Right forelimb (tissue), 1 donor: ENCODE measurements at regions not wholly inside any gene's neighbourhood (a gene's known extent, or its start where the extent isn't known, plus 50 kb on each side); places are given as distances from the start of the nearest gene placed in this dataset.

Experiments used
- DNase-seq: peaks from one replicate; pipeline ENCODE4 v3.0.0-alpha.2; 2018

DNA sequence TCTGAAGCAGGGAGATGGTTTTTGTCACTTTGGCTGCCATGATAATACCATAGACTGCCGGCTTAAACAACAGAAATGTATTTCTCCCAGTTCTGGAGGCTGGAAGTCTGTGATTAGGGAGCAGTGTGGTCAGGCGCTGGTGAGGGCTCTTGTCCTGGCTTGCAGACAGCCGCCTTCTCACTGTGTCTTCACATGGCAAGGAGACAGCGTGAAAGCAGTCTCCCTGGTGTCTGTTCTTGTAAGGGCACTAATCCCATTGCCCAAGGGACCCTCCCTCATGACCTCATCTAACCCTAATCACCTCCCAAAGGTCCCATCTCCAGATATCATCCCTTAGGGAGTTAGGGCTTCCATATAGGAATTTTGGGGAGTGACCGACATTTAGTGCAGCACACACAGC, 167.0 kb downstream of the ENGASE start:
- no peak for DNase-seq

DNA sequence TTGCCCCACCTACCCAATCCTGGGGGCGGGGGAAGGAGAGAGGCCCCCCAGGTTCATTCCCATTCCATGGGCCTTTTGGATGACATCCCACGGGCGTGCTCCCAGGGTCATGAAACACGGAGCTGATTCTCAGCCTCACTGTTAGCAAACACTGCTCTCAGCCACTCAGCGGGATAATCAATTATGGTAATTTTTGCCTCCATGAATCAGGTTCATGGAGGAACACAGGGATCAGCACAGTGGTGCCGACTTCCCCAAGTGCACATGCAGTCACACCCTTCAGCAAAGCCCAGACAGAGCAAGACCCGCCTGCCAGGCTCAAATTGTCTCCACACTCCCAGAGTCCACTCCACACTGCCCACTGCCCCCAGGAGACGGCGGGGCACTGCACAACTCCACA, 164.6 kb downstream of the ENGASE start:
- DNase-seq, result no peak

DNA sequence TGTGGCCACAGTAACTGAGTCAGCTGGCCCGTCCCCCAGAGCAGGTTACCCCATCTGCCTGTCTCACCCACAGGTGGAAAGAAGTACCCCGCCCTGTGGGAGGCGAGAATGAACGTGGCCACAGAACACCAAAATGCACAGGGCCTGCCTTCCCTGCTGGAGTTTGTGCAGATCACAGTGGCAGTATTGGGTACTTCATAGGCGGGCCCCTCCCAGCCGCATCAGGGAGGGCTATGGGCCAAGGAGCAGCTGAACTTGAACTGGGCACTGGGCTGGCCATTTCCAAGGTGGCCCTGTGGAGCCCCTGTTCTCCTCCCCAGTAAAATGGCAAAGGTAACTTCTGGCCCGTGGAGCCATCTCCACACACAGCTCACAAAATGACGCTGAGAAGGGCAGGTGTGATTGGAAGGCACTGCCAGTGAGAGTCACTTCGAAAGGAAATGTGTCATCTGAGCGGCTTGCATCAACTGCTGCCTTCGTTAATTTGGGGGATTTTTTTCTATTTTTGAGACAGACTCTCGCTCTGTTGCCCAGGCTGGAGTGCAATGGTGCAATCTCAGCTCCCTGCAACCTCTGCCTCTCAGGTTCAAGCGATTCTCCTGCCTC, 162.9 kb downstream of the ENGASE start:
- DNase-seq, result no peak

DNA sequence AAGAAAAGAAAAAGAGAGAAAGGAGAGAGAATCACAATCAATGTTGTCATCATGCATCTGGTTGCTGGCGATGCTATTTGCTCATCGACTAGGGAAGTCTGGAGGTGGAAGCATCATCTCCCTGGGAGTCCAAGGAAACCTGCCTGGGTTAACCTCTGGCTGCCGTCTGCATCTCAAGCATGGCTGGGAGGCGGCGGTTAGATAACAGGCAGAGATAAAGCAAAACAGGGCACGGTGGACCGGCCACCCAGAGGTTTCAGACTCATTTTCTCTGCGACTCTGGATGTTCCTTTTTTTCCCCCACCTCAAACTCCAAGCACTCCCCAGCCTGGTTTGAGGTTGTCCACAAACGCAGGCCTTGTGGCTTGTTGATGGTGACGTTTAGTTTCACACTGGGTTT, 161.2 kb downstream of the ENGASE start:
- DNase-seq, result no peak

DNA sequence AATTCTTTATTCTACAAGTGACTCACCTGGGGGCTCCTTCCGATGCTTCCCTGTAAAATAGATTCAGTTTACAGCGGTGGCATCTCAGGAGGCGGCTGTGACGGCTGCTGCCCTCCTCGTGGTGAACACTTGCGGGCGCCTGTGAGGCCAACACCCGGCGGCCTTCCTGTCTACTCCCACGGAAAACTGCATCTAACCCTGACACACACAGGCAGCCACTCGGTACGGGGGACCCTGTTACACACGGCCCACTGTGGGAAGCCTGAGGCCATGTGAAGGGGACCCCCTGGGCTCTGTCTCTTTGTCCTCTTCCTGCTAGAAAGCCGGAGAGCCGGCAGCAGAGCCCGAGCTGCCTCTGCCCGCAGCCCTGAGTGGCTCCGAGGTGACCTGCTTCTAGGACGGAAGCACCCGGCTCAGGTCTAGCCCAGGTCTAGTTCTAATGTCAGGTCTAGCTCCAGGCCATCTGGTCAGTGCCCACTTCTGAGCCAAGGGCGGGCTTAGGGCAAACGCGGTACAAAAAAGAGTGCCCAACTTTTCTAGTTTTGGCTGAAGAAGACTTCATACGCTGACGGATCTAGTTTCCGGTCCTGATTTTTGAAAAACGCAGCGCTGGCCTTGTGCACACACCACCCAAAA, 159.4 kb downstream of the ENGASE start:
- no peak for DNase-seq

DNA sequence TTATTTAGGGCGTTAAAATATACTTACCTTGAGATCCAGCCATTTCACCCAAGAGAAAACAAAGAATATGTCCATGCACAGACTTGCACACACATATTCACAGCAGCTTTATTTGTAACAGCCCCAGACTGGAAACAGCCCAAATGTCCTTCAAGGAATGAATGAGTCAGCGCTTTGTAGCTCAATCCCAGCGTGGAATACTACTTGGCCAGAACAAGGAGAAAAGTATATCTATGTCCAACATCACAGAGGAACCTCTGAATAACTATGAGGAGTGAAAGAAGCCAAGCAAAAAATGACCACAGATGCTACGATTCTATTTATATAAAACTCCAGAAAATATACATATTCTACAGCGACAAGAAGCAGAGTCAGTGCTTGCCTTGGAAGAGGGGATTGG, 158.3 kb downstream of the ENGASE start:
- DNase-seq, result no peak

DNA sequence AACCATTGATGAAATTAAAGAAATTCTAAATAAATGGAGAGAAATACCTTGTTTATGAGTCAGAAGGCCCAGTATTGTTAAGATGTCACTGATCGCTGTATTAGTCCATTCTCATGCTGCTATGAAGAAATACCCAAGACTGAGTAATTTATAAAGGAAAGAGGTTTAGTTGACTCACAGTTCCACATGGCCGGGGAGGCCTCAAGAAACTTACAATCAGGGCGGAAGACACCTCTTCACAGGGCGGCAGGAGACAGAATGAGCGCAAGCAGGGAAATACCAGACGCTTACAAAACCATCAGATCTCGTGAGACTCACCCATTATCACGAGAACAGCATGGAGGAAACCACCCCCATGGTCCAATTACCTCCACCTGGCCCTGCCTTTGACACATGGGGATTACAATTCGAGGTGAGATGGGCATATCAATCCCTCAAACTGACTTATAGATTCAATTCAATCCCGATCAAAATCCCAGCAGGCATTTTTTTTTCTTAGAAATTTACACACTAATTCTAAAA, 157.2 kb downstream of the ENGASE start:
- no peak for DNase-seq

DNA sequence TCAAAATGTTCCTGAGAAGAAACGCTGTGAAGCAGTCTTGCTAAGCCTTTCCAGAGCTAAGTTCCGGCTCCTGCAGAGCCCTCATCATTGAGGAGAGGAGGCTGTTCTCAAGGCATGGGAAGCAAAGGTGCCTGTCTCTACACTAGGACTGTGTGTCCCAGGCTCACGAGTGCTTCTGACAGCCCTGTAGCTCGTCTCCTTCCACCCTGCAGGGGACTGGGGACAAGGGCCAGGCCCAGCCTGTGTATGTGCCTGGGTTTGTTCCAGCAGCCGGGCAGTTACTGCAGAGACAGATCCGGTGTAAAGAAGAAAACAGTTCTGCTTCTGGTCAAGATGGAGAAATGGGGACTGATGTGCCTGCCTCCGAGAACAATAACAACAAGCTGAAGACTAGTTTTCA, 156.0 kb downstream of the ENGASE start:
- no peak for DNase-seq

DNA sequence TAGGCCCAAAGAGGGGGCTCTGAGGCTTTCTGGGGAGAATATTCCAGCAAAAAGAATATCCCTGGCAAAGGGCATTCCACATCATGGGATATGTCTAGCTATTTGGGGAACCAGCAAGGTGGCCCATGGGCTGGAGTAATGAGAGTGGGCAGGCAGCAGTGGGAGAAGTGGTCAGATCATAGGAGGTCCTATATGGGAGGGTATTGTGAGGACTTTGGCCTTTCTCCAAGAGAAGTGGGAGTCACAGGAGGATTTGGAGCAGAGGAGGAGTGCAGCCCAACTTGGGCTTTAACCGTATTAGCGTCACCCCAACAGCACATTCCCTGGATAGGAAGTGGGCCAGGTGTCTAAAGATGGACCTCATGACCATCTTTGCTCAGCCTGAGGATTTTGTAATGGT, 151.4 kb downstream of the ENGASE start:
- no peak for DNase-seq

DNA sequence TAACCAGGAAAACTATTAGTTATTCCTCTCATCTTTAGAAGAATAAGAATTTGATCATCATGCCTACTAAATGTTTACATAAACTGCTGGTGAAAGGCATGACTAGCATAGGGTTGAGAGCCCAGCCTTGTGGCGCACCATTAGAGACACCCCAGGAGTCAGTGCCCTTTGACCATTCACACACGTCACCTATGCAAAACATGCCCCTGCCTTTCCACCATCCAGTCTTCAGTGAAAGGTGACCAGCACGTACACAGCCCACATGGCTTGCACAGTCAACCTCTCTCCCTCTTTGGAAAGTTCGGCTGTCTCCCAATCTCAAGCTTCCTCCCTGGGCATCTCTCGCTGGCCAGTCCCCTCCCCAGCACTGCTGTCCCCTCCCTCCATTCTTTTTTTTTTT, 150.3 kb downstream of the ENGASE start:
- no peak for DNase-seq

DNA sequence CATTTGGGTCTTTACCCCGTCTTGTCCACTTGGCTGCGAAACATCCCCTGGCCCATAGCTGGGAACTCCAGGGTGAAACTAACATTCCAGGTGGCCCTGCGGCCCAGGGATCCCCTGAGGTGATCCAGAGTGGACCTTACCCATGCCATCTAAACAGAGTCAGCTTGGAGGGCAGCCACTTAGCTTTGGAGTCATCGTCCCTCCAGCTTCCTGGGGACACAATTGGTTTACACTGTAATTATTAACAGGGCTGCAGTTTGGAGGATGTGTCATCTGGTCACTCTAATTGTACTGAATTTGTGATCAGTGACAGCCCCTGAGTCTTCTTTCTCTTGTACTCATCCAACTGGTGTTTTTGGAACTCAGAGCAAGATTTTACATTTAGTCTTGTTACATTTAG, 149.9 kb downstream of the ENGASE start:
- DNase-seq, result no peak

DNA sequence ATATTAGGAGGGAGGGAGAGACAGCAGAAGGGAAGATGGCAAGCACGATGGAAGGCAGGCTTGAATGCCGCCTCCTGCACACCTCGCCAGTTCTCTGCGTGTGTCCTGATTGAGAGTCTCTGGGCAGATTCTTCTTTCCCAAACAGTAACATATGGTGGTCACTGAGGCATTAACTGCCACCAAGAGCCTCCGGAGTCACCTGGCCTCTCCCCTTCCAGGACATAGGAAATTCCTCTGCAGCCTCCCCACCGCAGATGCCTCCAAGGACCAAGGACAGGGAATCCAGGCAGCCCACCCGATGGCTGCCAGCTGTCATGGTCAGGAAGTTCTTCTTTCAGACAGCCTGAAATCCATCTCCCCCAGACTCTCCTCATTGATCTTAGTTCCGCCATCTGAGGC, 149.3 kb downstream of the ENGASE start:
- DNase-seq, result no peak

DNA sequence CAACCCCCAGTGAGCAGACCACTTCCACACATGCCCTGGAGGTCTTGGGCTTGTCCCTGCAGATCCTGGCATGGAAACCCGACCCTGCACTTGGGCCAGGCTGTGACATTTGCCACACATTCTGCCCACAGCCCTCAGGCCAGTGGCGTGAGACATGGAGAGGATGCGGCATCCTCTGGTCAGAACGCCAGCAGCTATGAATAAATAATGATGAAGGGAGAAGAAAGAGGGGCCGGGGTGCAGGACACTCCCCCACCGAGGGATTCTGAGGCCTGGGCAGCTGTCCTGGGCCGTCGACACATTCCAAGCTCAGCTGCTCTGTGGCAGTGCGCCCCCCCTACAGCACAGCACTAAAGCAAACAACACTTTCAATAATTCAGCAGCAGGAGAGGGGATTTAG, 148.8 kb downstream of the ENGASE start:
- DNase-seq, result no peak

DNA sequence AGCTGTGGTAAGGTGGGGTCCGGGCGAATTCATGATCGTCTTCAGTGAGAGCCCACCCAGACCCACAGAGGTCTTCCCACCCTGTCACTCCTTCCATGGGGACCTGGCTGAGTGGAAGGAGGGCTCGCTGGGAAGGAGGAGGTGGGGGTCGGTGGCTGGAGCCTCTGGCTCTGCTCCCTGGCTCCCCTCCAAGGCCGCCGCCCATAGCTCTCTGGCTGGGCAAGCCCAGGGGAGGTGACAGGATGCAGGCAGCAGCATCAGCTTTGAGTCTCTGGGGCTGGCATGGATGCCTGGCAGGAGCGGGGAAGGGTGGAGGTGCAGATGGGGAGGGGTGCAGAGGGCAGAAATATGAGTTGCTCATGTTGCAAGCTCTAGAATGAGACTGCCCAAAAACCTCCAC, 147.0 kb downstream of the ENGASE start:
- no peak for DNase-seq

DNA sequence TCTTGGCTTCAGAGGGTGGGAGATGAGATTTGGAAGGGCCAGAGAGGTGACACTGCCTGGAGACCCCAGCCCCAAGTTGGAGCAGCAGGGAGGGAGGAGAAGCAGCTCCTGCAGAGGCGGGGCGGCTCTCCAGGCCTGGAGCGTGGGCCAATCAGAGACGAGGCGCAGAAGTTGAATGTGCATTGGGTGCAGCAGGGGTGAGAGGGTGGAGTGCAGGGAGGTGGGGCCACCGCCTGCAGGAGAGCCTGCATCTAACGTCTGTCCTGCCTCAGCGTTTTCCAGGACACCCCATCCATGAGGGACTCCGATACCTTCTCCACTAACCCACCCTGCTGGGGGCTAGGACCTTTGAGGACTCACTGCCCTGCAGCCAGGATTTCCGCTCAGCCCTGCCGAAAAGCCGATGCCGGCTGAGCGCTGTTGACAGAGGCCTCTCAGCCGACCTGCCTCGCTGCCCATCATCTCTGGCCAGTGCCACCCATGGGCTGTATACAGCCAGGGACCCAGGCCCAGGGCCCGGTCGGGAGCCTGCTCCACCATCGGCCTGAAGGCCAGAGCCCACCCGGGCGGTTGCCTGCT, 146.2 kb downstream of the ENGASE start:
- DNase-seq, result no peak

DNA sequence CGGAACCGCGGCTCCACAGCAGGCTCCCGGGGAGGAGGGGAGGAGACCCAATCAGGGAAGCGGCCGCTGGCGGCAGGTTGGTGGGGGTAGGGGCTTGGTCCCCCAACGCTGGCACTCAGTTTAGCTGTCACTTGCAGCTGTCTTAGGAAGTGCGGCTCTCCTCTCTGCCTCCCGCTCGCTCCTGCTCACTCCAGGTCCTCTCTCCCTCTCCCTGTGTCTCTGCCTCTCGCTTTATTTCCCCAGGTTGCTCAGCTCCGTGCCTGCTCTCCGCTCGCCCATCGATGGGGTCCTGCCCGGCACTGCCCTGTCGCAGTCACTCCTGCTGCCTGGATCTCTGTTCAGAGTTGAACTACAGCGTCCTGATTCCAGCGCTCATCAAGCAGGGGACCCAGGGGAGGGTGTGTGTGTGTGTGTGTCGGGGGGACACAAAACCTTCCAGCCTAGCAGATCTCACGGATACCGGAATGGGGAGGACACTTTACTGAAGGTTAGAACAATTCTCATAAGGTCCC, 145.6 kb downstream of the ENGASE start:
- no peak for DNase-seq

DNA sequence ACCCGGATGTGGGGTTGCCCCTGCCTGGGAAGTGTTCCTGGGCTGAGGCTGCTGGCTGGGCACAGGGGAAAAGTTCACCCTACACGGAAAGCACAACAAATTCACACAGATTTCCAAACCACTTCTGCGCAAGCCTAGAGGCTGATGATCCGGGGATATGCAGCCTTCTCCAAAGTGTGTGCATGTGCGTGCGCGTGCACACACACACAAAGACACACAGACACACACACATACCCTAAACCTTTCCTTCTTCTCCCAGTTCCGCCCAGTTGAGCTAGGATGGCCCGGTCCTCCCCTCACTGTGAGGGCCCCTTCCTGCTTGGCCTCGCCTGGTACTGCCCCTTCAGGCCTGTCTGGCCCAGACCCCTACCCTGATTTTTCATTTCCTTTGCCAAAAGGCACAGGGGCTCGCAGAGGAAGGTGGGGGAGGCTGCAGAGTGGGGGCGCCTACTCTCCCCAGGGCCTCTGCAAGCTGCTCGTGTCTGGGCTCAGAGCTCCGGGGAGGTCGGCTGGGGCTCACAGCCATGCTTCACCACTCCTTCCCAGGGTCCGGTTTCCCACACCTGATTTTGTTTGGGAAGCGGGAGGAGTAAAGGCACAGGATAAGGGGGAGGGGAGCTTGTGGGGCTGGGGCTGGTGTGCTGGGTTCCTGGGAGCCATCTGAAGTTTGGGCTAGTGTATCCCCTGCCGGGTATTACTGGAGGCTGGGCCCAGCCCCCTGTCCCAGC, 144.7 kb downstream of the ENGASE start:
- no peak for DNase-seq

DNA sequence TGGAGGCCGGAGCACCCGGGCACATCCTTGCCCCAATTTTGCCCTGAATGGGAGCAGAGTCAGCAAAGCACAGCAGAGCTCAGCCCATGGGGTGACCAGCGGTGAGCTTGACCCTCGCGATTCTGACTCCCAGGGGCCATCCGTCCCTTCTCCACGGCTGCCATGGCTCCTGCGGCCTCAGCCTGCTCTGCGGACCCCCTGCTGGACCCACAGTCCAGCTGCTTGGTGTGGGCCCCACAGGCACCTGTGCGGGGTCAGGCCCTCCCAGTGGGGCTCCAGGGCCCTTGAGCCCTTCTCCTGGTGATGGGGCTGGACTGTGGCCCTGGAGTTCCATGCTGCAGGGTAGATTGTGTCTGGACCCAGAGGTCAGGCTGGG, 144.2 kb downstream of the ENGASE start:
- DNase-seq, result no peak

DNA sequence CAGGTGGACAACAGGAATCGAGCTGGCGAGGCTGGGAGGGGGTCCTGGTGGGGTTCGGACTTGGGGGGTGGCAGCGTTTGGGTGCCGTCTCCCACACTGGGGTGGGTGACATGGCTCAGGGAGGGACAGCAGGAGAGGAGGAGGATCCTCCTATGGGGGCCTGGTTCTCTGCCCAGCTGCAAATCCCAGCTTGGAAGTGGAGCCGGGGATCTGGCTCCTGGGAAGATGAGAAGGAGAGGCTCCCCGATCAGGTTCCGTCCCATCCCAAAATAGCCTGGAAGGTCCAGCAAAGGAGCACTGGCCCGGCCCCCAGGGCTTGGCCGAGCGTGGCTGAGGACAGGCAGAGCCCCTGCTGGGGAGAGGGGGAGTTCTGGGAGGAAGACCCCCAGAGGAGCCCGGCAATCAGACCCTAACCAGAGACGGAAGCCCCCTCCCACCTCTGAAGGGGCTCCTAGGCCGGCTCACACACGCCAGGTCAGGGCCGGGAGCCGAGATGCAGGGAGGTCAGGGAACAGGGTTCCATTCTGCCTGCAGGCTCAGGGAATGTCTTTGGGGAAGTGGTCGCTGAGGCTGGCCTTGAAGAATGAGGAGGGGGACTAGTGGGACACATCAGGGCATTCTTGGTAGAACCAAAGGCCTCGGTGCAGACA, 143.7 kb downstream of the ENGASE start:
- no peak for DNase-seq

DNA sequence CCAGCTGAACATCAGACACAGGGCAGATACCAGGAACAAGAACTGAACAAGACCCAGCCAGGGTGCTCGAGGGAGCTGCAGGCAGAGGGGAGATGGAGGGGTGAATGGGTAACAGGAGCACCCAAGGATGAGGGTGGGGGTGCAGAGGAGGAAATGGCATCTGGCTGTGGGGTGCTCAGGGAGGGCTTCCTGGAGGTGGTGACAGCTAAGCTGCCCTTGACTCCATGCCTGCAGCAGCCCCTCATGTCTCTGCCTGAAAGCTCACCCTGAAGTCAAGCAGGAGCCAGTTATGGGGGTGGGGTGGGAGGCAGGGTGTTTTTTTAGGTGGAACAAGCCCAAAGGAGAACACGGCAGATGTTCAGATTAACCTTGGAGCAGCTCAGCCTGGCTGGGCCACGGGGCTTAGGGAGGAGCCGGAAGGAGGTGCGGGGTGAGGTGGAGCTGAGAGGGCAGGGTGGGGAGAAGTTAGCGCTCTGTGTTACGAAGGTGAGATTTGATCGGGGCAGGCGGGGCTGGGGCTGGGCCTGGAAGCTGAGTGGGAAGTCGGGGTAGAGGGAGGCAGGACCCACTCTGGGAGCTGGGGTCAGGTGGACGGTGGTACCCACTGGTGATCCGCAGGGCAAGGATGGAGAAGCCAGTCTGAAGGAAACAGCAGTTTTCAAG, 143.0 kb downstream of the ENGASE start:
- no peak for DNase-seq

DNA sequence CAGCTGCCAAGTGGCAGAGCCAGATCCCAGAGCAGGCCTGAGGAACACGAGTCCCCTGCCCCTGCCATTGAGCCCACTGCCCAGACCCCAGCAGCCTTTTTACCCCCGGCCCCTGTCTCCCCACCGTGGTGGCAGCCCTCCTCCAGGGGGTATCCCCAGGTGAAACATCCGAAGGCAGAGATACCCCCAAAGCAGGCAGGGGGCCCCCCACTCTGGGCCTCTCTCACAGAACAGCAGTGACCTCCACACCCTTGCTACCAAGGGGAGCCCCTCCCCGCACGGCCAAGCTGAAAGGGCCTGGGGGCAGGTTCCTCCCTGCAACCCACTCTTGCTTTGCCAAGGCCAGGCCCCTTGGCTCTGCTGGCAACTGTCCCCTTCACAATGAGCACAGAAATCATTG, 142.2 kb downstream of the ENGASE start:
- no peak for DNase-seq

DNA sequence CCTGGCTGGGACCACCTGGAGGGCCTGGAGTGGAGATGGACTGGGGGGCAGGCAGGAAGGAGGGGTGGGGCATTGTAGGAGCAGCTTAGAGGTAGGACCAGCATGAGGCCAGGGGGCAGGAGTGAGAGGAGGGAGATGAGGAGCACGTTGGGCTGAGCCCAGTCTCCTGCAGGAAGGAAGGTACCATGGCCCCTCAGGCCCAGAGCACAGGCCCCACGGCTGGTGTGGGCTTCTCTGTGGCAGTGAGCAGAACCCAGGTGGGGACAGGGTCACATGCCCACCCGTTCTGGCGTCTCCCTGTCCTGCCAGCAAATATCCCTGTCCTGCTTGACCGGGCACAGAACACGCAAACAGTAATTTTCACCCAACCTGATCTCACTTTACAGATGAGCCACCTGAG, 141.8 kb downstream of the ENGASE start:
- no peak for DNase-seq

DNA sequence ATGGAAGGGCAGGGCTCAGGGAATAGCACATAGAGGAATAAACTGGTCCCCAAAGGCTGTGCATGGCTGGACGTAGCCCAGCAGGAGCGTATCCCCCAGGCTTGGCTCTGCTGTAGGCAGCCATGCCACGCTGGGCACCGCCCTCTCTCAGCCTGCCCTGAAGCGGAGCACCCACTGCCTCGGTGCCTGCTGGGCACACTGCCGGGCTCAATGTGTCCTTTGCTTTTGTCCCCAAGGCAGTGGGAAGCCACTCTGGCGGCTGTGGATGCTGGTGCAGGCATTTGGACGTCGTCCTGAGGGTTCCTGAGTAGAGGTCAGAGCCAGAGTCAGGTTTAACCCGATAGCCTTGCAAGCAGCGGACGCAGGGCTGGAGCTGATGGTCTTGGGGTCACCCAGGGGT, 141.0 kb downstream of the ENGASE start:
- DNase-seq, result no peak
